H1 (cell line): ENCODE measurements at regions not wholly inside any gene's neighbourhood (a gene's known extent, or its start where the extent isn't known, plus 50 kb on each side); places are given as distances from the start of the nearest gene placed in this dataset.
A peak's percentile ranks its signal among the peaks of the same experiment; 100 is the strongest.

Experiments
- CTCF ChIA-PET: fragments of 300-600 bp; sonication (Branson Sonifier 250); formaldehyde crosslinking; loops from one replicate; lab custom pipeline; 2021; ENCODE audit not compliant: partially characterized antibody; lab: Charles Lee
- POLR2A ChIA-PET: fragments of 300-600 bp; sonication (Branson Sonifier 250); formaldehyde crosslinking; loops from one replicate; lab custom pipeline; 2021; ENCODE audit warnings: inconsistent platforms; ENCODE audit not compliant: partially characterized antibody; lab: Charles Lee
- DNase-seq, 2 experiments: peaks; one replicate each; pipeline versions ENCODE4 v3.0.0 to v3.0.0-alpha.2; 2010 to 2022; ENCODE audit warnings: low spot score in 2 of 2, low read depth in 1 of 2, mixed read lengths in 1 of 2
- FAIRE-seq: peaks from 2 replicates; lab custom pipeline; 2011; peaks lifted over from hg19 to GRCh38; lab: Jason Lieb, UNC
- H2AFZ ChIP-seq: 2 replicates; pipeline ENCODE4 v1.8.1; 2012; ENCODE audit warnings: low read length, inconsistent platforms
- H2AK5ac ChIP-seq: 2 replicates; pipeline ENCODE4 v1.6.1; 2013; ENCODE audit warnings: low read depth, low read length
- H2BK120ac ChIP-seq: replicated peaks from 2 replicates; pipeline ENCODE3; 2013; ENCODE audit warnings: low read depth, low read length, inconsistent platforms
- H2BK12ac ChIP-seq: 2 replicates; pipeline ENCODE4 v1.6.1; 2013; ENCODE audit warnings: low read depth, low read length
- H2BK15ac ChIP-seq: 2 replicates; pipeline ENCODE4 v1.6.1; 2013; ENCODE audit warnings: low read length
- H2BK20ac ChIP-seq: 2 replicates; pipeline ENCODE4 v1.6.1; 2013; ENCODE audit warnings: low read length
- H2BK5ac ChIP-seq: 2 replicates; pipeline ENCODE4 v1.6.1; 2013; ENCODE audit warnings: low read depth, low read length
- H3K14ac ChIP-seq: 2 replicates; pipeline ENCODE4 v1.6.1; 2013; ENCODE audit warnings: inconsistent platforms; ENCODE audit not compliant: insufficient read length
- H3K18ac ChIP-seq: 2 replicates; pipeline ENCODE4 v1.6.1; 2013; ENCODE audit warnings: low read length; ENCODE audit errors: extremely low read depth
- H3K23ac ChIP-seq: 2 replicates; pipeline ENCODE4 v1.6.1; 2013; ENCODE audit warnings: inconsistent platforms; ENCODE audit not compliant: insufficient read length
- H3K23me2 ChIP-seq: 2 replicates; pipeline ENCODE4 v1.6.1; 2013; ENCODE audit warnings: low read depth, low read length
- H3K27ac ChIP-seq: 2 replicates; pipeline ENCODE4 v1.6.1; 2011; ENCODE audit warnings: low read depth, low read length, inconsistent platforms
- H3K27me3 ChIP-seq, 4 experiments: replicated peaks in 1 of 4; 1 replicate in 1 of 4; 2 replicates in 3 of 4; pipeline versions ENCODE4 v1.6.1 to v1.8.1; 2011 to 2013; ENCODE audit warnings: low read length in 3 of 4, mild to moderate bottlenecking in 3 of 4, inconsistent platforms in 2 of 4, mixed read lengths in 2 of 4, moderate library complexity in 1 of 4; ENCODE audit not compliant: control insufficient read depth in 3 of 4, insufficient read depth in 3 of 4; ENCODE audit errors: extremely low read depth in 1 of 4
- H3K36me3 ChIP-seq, 4 experiments: 2 replicates each; pipeline versions ENCODE4 v1.6.1 to v1.8.1; 2011 to 2013; ENCODE audit warnings: mild to moderate bottlenecking in 4 of 4, low read length in 3 of 4, moderate library complexity in 2 of 4, control low read depth in 1 of 4, inconsistent platforms in 1 of 4; ENCODE audit not compliant: insufficient read depth in 4 of 4, control insufficient read depth in 2 of 4
- H3K4ac ChIP-seq: replicated peaks from 2 replicates; pipeline ENCODE3; 2013; ENCODE audit warnings: low read length, low read depth, mixed read lengths, inconsistent platforms; ENCODE audit not compliant: insufficient read length
- H3K4me1 ChIP-seq, 4 experiments: replicated peaks in 1 of 4; 1 replicate in 1 of 4; 2 replicates in 3 of 4; pipeline versions ENCODE4 v1.6.1 to v1.8.1; 2011 to 2013; ENCODE audit warnings: low read length in 3 of 4, inconsistent platforms in 2 of 4, mixed read lengths in 1 of 4; ENCODE audit not compliant: insufficient read depth in 4 of 4, control insufficient read depth in 3 of 4
- H3K4me2 ChIP-seq, 2 experiments: 2 replicates each; pipeline versions ENCODE4 v1.6.1 to v1.8.1; 2011 to 2013; ENCODE audit warnings: low read depth in 2 of 2, low read length in 2 of 2, control low read depth in 1 of 2, inconsistent platforms in 1 of 2, mild to moderate bottlenecking in 1 of 2; ENCODE audit not compliant: insufficient read depth in 1 of 2
- H3K4me3 ChIP-seq, 4 experiments: fragments of 200-600, 300-600 bp in 1 of 4; sonication (generic), shearing (Covaris generic), sonication (Bioruptor Twin) in 1 of 4; 2 replicates each; pipeline versions ENCODE4 v1.5.1 to v1.8.1; 2011 to 2016; ENCODE audit warnings: low read length in 4 of 4, low read depth in 3 of 4, control low read depth in 2 of 4, inconsistent platforms in 2 of 4, mild to moderate bottlenecking in 2 of 4, mixed read lengths in 1 of 4, moderate library complexity in 1 of 4; ENCODE audit not compliant: insufficient read depth in 2 of 4; ENCODE audit errors: extremely low read depth in 1 of 4
- H3K56ac ChIP-seq: replicated peaks from 2 replicates; pipeline ENCODE3; 2013; ENCODE audit warnings: low read depth, mild to moderate bottlenecking, mixed read lengths, low read length, inconsistent platforms; ENCODE audit not compliant: insufficient read length
- H3K79me1 ChIP-seq: 2 replicates; pipeline ENCODE4 v1.6.1; 2013; ENCODE audit warnings: low read depth, low read length, control low read depth
- H3K79me2 ChIP-seq, 2 experiments: 2 replicates each; pipeline versions ENCODE4 v1.6.1 to v1.8.1; 2012 to 2013; ENCODE audit warnings: low read length in 2 of 2, mild to moderate bottlenecking in 2 of 2, inconsistent platforms in 1 of 2; ENCODE audit not compliant: insufficient read depth in 2 of 2, control insufficient read depth in 1 of 2
- H3K9ac ChIP-seq, 4 experiments: replicated peaks in 1 of 4; 1 replicate in 1 of 4; 2 replicates in 3 of 4; pipeline versions ENCODE4 v1.6.1 to v1.8.1; 2011 to 2013; ENCODE audit warnings: low read depth in 3 of 4, low read length in 3 of 4, control low read depth in 2 of 4, mild to moderate bottlenecking in 2 of 4, moderate library complexity in 2 of 4, inconsistent platforms in 1 of 4; ENCODE audit errors: extremely low read depth in 1 of 4
- H3K9me3 ChIP-seq, 2 experiments: 2 replicates each; pipeline versions ENCODE4 v1.6.1 to v1.8.1; 2012 to 2013; ENCODE audit warnings: mild to moderate bottlenecking in 2 of 2, moderate library complexity in 2 of 2, control low read depth in 1 of 2, inconsistent platforms in 1 of 2, low read depth in 1 of 2, low read length in 1 of 2, mixed read lengths in 1 of 2; ENCODE audit not compliant: insufficient read depth in 2 of 2
- H4K20me1 ChIP-seq, 2 experiments: replicated peaks in 1 of 2; 2 replicates each; pipeline versions ENCODE3 to v1.8.1; 2011 to 2013; ENCODE audit warnings: inconsistent platforms in 2 of 2, low read length in 2 of 2, mild to moderate bottlenecking in 1 of 2; ENCODE audit not compliant: insufficient read depth in 2 of 2, control insufficient read depth in 1 of 2
- H4K5ac ChIP-seq: 2 replicates; pipeline ENCODE4 v1.6.1; 2013; ENCODE audit warnings: low read length, low read depth, mixed read lengths, inconsistent platforms; ENCODE audit not compliant: insufficient read length
- H4K8ac ChIP-seq: 2 replicates; pipeline ENCODE4 v1.8.0; 2013; ENCODE audit warnings: mild to moderate bottlenecking, moderate library complexity, low read length, inconsistent platforms; ENCODE audit not compliant: insufficient read depth; ENCODE audit errors: extremely low read depth
- H4K91ac ChIP-seq: replicated peaks from 2 replicates; pipeline ENCODE3; 2013; ENCODE audit warnings: low read length, mixed read lengths, inconsistent platforms; ENCODE audit not compliant: insufficient read length
- GTF2F1 ChIP-seq: IDR thresholded peaks from 2 replicates; pipeline ENCODE4 v1.6.1; 2012; ENCODE audit warnings: low read depth, low read length, improper control_type of control experiment, borderline replicate concordance
- WGBS, 2 experiments: shearing (Covaris generic) in 1 of 2; methylation state at CpG; one replicate each; pipeline versions ENCODE4 v1.1.6 to v1.1.7; 2013 to 2015; ENCODE audit warnings: low lambda C conversion rate in 2 of 2, mixed read lengths in 2 of 2, inconsistent platforms in 1 of 2, low coverage in 1 of 2, missing lambda C conversion rate in 1 of 2; ENCODE audit not compliant: insufficient replicate concordance in 2 of 2, insufficient coverage in 1 of 2, insufficient read length in 1 of 2; ENCODE audit errors: extremely low coverage in 1 of 2, missing lambda C conversion rate in 1 of 2; 5-methylcytosine and 5-hydroxymethylcytosine counted together

- H3K9me3 ChIP-seq, result no peaks in the 10 kb centered on the region
- no peak overlapping the region for H2BK20ac ChIP-seq
- no peak overlapping the region for H3K18ac ChIP-seq
- no peak overlapping the region for H3K4me3 ChIP-seq
- H4K91ac ChIP-seq, result no peak overlapping the region
- no peak for DNase-seq
- no peaks in the 10 kb centered on the region for H3K27me3 ChIP-seq
- H4K20me1 ChIP-seq, result no peaks in the 10 kb centered on the region
- H3K9ac ChIP-seq, result no peak overlapping the region
- TF ChIP-seq GTF2F1, result no peak
- TF ChIP-seq, all 59 proteins: peak for 0
- Histone ChIP-seq H3K14ac (no peak overlapping the region), H3K23me2 (no peaks in the 10 kb centered on the region), H2BK15ac (no peak overlapping the region), H2AFZ (0 out of 2 replicates have a peak overlapping the region, but pooled peaks have one; percentile 59), H3K27ac (no peak overlapping the region), H2BK120ac (no peak overlapping the region), H2BK5ac (no peak overlapping the region; the same call in 1 of the 2 replicates), H3K79me1 (no peaks in the 10 kb centered on the region), H3K23ac (no peak overlapping the region), H2BK12ac (no peak overlapping the region), H2AK5ac (no peak overlapping the region), H3K79me2 (no peaks in the 10 kb centered on the region), H3K56ac (no peak overlapping the region), H4K8ac (no peak overlapping the region), H3K4ac (no peak overlapping the region), H3K36me3 (no peaks in the 10 kb centered on the region), H4K5ac (no peak overlapping the region), H3K4me1 (no peaks in the 10 kb centered on the region), H3K4me2 (no peak overlapping the region)
- POLR2A ChIA-PET, result no interaction called here
- 33% methylated on average over 3 of the region's 3 CpGs; no CpG with 5 or more reads in 1 of the 2 experiments for WGBS, 2 experiments
- no peak for FAIRE-seq
- CTCF ChIA-PET, result no interaction called here
Observed at GRCh38 chr1:87578464-87578863, 249.8 kb downstream of the LMO4 start.
